IMR-90 (cell line): ENCODE measurements at regions not wholly inside any gene's neighbourhood (a gene's known extent, or its start where the extent isn't known, plus 50 kb on each side); places are given as distances from the start of the nearest gene placed in this dataset.

Source experiments
- CEBPB ChIP-seq: IDR thresholded peaks from 2 replicates; pipeline ENCODE4 v1.6.1; 2012; ENCODE audit warnings: low read depth, low read length, improper control_type of control experiment
- CHD1 ChIP-seq: IDR thresholded peaks from 2 replicates; pipeline ENCODE4 v1.6.1; 2012; ENCODE audit warnings: low read depth, low read length, improper control_type of control experiment
- CTCF ChIP-seq: conservative IDR thresholded peaks from 2 replicates; pipeline ENCODE4 v1.5.1; 2012; ENCODE audit warnings: mild to moderate bottlenecking, low read depth, low read length, improper control_type of control experiment
- ELK1 ChIP-seq: fragments of 150-350 bp; IDR thresholded peaks from 2 replicates; pipeline ENCODE4 v1.6.1; 2016; ENCODE audit warnings: low read depth, mild to moderate bottlenecking, low read length, moderate library complexity, borderline replicate concordance
- MAZ ChIP-seq: IDR thresholded peaks from 2 replicates; pipeline ENCODE4 v1.6.1; 2012; ENCODE audit warnings: low read depth, mild to moderate bottlenecking, low read length, improper control_type of control experiment, moderate library complexity, borderline replicate concordance
- POLR2A ChIP-seq: IDR thresholded peaks from 2 replicates; pipeline ENCODE4 v1.6.1; 2012; ENCODE audit warnings: mild to moderate bottlenecking, low read depth, low read length
- RCOR1 ChIP-seq: IDR thresholded peaks from 2 replicates; pipeline ENCODE4 v1.6.1; 2012; ENCODE audit warnings: mild to moderate bottlenecking, low read length, improper control_type of control experiment; ENCODE audit not compliant: insufficient replicate concordance
- SMC3 ChIP-seq: fragments of 150-350 bp; IDR thresholded peaks from 2 replicates; pipeline ENCODE4 v1.6.1; 2016; ENCODE audit warnings: low read depth, mild to moderate bottlenecking, antibody characterized with exemption, low read length, moderate library complexity

- no peak for TF ChIP-seq POLR2A
- no peak for TF ChIP-seq ELK1
- no peak for TF ChIP-seq CTCF
- TF ChIP-seq CEBPB: no peak
- TF ChIP-seq MAZ: no peak
- no peak for TF ChIP-seq CHD1
- TF ChIP-seq SMC3: no peak
- no peak for TF ChIP-seq RCOR1
Measured at GRCh38 chr10:120039826-120040225, 147.3 kb downstream of the SEC23IP start.
